ENCODE measurements at regions not wholly inside any gene's neighbourhood (a gene's known extent, or its start where the extent isn't known, plus 50 kb on each side); places are given as distances from the start of the nearest gene placed in this dataset.

DNA sequence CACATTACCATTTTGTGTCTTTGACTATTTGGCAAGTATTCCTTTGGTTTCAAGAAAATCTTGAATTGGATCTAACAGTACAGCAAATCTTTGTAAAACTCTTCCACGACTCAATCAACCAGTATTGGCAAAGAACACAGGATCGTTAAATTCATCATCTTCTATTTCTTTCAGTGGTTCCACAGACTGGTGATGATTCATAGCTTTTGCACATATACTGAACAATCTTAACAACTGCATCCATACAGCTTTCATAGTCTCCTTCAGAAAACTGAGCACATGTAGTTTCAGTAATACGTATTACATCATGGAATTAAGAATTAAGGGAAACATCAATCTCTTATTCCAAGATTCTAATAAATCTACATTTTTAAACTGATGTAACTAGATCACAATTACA lies 91.6 kb upstream of the LIPC start:
- intact Hi-C loops (cut with DNase I; ENCODE audit: low total_unique reads): no loop called here
- Histone ChIP-seq H3K4me3 (no peak overlapping the region), H3K27me3 (no peaks in the 10 kb centered on the region), H3K9me3 (no peaks in the 10 kb centered on the region), H3K4me1 (no peaks in the 10 kb centered on the region), H3K36me3 (no peaks in the 10 kb centered on the region), H3K27ac (no peak overlapping the region)
- TF ChIP-seq, protein P1, sequence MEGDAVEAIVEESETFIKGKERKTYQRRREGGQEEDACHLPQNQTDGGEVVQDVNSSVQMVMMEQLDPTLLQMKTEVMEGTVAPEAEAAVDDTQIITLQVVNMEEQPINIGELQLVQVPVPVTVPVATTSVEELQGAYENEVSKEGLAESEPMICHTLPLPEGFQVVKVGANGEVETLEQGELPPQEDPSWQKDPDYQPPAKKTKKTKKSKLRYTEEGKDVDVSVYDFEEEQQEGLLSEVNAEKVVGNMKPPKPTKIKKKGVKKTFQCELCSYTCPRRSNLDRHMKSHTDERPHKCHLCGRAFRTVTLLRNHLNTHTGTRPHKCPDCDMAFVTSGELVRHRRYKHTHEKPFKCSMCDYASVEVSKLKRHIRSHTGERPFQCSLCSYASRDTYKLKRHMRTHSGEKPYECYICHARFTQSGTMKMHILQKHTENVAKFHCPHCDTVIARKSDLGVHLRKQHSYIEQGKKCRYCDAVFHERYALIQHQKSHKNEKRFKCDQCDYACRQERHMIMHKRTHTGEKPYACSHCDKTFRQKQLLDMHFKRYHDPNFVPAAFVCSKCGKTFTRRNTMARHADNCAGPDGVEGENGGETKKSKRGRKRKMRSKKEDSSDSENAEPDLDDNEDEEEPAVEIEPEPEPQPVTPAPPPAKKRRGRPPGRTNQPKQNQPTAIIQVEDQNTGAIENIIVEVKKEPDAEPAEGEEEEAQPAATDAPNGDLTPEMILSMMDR (IDR thresholded peaks at IDR 0.05): no peak
- DNase-seq: no peak

DNA sequence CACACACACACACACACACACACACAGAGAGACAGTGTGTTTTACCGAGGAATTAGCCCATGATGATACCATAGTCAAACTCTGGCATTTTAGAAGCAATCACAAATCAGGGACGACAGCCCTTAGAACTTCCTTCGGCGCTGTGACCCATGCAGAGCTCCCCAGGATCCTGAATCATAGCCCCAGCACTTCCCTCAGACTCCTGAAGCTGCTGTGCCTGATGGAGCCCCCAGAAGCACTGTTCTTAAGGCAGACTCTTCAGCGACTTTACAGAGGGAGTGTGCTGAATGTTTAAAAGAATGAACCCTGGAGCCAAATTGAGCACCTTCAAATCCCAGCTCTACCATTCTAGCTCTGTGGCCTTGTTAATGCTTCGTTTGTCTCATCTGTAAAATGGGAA lies 89.3 kb upstream of the LIPC start:
- Histone ChIP-seq H3K36me3 (no peaks in the 10 kb centered on the region), H3K4me3 (no peak overlapping the region)
- TF ChIP-seq, protein P1 (IDR thresholded peaks at IDR 0.05): no peak

DNA sequence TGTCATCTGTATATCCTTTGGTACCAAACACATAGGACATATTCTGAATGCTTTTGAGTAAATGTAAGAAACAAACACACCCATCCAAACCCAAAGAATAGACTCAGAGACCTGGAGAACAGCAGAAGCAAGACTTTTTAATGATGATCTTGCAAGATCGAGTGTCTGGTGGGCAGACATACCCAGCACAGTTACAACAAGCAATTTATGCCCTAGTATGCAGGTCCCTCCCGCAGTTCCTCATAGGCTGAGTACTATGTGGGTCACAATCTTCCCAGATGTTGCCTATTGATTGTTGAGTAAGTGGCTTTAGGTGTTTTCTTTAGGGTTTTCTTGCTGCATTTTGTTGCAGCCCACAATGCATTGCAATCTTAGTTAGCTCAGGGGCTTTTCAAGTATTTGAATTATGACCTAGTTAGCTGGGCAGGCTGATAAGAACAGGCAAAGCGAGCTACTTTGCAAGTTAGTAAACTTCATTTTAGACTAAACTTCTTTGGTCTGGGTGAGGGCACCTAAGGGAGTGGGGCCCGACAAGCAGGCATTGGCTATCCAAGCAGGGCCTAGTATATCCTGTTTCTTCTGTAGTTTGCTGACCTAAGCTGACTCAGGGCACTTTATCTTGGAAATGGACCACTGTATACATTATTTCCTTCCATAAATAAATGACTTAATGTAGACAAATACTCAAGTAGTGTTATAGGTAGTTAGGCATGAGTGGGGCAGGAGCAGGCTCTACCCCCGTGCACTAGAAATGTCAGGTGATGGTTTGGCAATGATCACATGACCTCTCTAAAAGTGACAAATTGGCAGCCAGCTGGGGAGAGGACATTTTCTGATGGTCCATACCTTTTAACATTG lies 87.3 kb upstream of the LIPC start:
- H3K4me3 ChIP-seq: no peak overlapping the region
- no peak for DNase-seq
- no peaks in the 10 kb centered on the region for H3K36me3 ChIP-seq
- H3K4me1 ChIP-seq: no peaks in the 10 kb centered on the region
- no peaks in the 10 kb centered on the region for H3K27me3 ChIP-seq
- intact Hi-C loops (cut with DNase I; ENCODE audit: low total_unique reads): no loop called here
- no peaks in the 10 kb centered on the region for H3K9me3 ChIP-seq
- TF ChIP-seq, protein P1 (IDR thresholded peaks at IDR 0.05): no peak
- no peak overlapping the region for H3K27ac ChIP-seq

More for the DNA sequence above, 89.3 kb upstream of the LIPC start:
- H3K4me1 ChIP-seq: no peaks in the 10 kb centered on the region
- intact Hi-C loops (cut with DNase I; ENCODE audit: low total_unique reads): no loop called here
- H3K27me3 ChIP-seq: no peaks in the 10 kb centered on the region
- no peak overlapping the region for H3K27ac ChIP-seq
- no peak for DNase-seq
- no peaks in the 10 kb centered on the region for H3K9me3 ChIP-seq

DNA sequence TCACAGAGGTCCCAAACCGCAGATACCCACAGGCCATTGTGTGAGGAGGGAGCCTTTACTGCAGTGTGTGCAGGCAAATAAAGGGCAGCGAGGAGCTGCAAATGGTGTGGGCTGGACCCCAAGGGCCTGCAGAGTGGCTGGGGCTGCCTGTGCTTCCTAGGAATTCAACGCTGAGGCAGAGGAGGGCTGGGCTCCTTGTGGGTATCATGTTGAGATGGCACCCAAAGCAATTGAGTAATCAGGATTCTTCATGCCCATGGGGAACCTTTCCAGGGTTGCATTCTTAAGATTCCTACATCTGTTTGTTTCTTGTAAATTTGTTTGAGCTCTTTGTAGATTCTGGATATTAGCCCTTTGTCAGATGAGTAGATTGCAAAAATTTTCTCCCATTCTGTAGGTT lies 85.4 kb upstream of the LIPC start:
- Histone ChIP-seq H3K4me1 (no peaks in the 10 kb centered on the region), H3K27ac (no peak overlapping the region), H3K9me3 (no peaks in the 10 kb centered on the region), H3K36me3 (no peaks in the 10 kb centered on the region), H3K4me3 (no peak overlapping the region), H3K27me3 (no peaks in the 10 kb centered on the region)
- TF ChIP-seq, protein P1 (IDR thresholded peaks at IDR 0.05): no peak
- no peak for DNase-seq
- intact Hi-C loops (cut with DNase I; ENCODE audit: low total_unique reads): no loop called here

DNA sequence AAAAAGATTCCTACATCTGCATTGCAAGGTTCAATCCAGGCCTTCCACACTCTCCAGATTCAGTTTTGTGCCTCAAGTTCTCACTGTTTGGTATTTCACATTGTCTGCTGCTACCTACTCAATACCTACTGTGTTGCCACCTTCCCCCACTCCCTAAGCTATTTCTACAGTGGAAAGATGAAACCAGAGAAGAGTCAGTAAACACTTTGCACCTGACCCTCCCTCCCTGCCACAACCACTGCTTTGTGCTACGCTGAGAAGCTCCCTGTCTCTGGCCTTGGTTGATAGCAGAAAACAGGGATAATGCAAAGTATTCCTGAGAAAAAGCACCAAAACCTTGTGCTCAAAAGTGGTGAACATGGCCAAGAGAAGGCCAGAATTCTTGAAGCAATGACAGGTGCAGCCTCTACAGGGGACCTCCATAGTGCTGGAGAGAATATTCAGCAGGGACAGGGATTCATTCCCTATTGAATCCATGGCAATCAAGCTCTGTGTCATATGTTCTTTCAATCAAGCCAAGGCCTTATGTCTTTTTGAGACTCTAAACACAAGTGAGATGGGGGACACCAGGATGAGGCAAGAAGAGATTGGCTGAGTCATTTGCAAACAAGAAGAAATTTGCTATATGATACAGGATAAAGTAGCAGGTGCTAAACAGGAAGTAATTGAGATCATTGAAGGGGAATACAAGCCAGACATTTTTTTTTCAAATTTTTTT lies 83.5 kb upstream of the LIPC start:
- no peak for DNase-seq
- H3K27ac ChIP-seq: no peak overlapping the region
- H3K36me3 ChIP-seq: no peaks in the 10 kb centered on the region
- no peaks in the 10 kb centered on the region for H3K27me3 ChIP-seq
- H3K4me1 ChIP-seq: no peaks in the 10 kb centered on the region
- TF ChIP-seq, protein P1 (IDR thresholded peaks at IDR 0.05): no peak
- no peak overlapping the region for H3K4me3 ChIP-seq
- intact Hi-C loops (cut with DNase I; ENCODE audit: low total_unique reads): no loop called here
- H3K9me3 ChIP-seq: no peaks in the 10 kb centered on the region
